ENCODE measurements at regions not wholly inside any gene's neighbourhood (a gene's known extent, or its start where the extent isn't known, plus 50 kb on each side); places are given as distances from the start of the nearest gene placed in this dataset.

GRCh38 chr13:63370101-63370500 is 1954.5 kb upstream of the PCDH20 start:
- ATAC-seq (ENCODE audit: low read depth) (no peak), DNase-seq (no peak)
- Histone ChIP-seq H3K9me1 (ENCODE audit: insufficient read depth, low read length) (no peaks in the 10 kb centered on the region), H3K14ac (replicated peaks; ENCODE audit: low read depth, low read length) (no peak overlapping the region), H4K20me1 (ENCODE audit: insufficient read depth, low read length) (no peaks in the 10 kb centered on the region), H2AK5ac (ENCODE audit: low read depth, low read length) (no peak overlapping the region), H3K4ac (ENCODE audit: low read depth, low read length) (no peak overlapping the region), H3K4me2 (ENCODE audit: low read depth, low read length) (no peak overlapping the region), H2AK9ac (replicated peaks; ENCODE audit: low read depth, low read length, poor library complexity) (no peak overlapping the region), H3K36me3 (ENCODE audit: control insufficient read depth, insufficient read depth, low read length) (no peaks in the 10 kb centered on the region), H2AFZ (replicated peaks; ENCODE audit: low read length, poor library complexity) (no peak overlapping the region), H3K9me3 (ENCODE audit: control insufficient read depth, insufficient read depth, low read length) (no peaks in the 10 kb centered on the region), H3K9ac (ENCODE audit: low read depth, low read length) (no peak overlapping the region), H3K27me3 (ENCODE audit: control insufficient read depth, insufficient read depth, low read length) (no peaks in the 10 kb centered on the region), H3K4me3 (ENCODE audit: insufficient read depth, low read depth, low read length) (no peak overlapping the region), H3K23ac (ENCODE audit: low read depth, low read length) (no peak overlapping the region), H3K79me1 (ENCODE audit: low read depth in 1 of 2, low read length in 2 of 2) (no peaks in the 10 kb centered on the region), H4K91ac (ENCODE audit: insufficient read depth, low read depth, low read length) (no peak overlapping the region), H3K27ac (ENCODE audit: insufficient read depth, low read length) (no peak overlapping the region), H4K8ac (ENCODE audit: low read depth in 2 of 2, low read length in 2 of 2) (no peak overlapping the region), H2BK5ac (ENCODE audit: low read depth, low read length, poor library complexity, severe bottlenecking) (no peak overlapping the region), H2BK20ac (ENCODE audit: low read depth, low read length) (no peak overlapping the region), H4K5ac (ENCODE audit: low read depth, low read length) (no peak overlapping the region), H2BK120ac (ENCODE audit: low read depth, low read length) (no peak overlapping the region), H3K56ac (ENCODE audit: extremely low read depth, insufficient read depth, low read length) (no peak overlapping the region), H2BK15ac (ENCODE audit: low read depth, low read length) (no peak overlapping the region), H3K18ac (ENCODE audit: low read depth, low read length) (no peak overlapping the region), H3K4me1 (ENCODE audit: control insufficient read depth, insufficient read depth, low read length) (no peaks in the 10 kb centered on the region)
- TF ChIP-seq MAFK (IDR thresholded peaks at IDR 0.05; ENCODE audit: low read depth, low read length) = peak; percentile 76
- no peak for TF ChIP-seq POLR2A (IDR thresholded peaks at IDR 0.05; ENCODE audit: low read depth, low read length)
- TF ChIP-seq CEBPB (IDR thresholded peaks at IDR 0.05; ENCODE audit: low read depth, low read length) = no peak
- TF ChIP-seq USF2 (IDR thresholded peaks at IDR 0.05; ENCODE audit: low read depth, low read length) = no peak
- in situ Hi-C loops (cut with MboI; ENCODE audit: low sequenced_read_pairs) = no loop called here
- dilution Hi-C loops (cut with HindIII; ENCODE audit: low sequenced_read_pairs, unreplicated experiment) = no loop called here
- ChIA-PET CTCF (no interaction called here), POLR2A (ENCODE audit: unreplicated experiment) (no interaction called here)
- no TSS peak for BruUV-seq (replicated peaks)
- intact Hi-C loops (cut with micrococcal nuclease) = no loop called here
- WGBS, 2 experiments (ENCODE audit: extremely low coverage in 2 of 2, insufficient read length in 1 of 2) = no CpG with 5 or more reads among the region's 1 CpG
